GM18873 (cell line): ENCODE measurements at regions not wholly inside any gene's neighbourhood (a gene's known extent, or its start where the extent isn't known, plus 50 kb on each side); places are given as distances from the start of the nearest gene placed in this dataset.

Experiments
- ATAC-seq: cut with Tn5 transposase; IDR thresholded peaks from one replicate; pipeline ENCODE4 v1.9.1; 2021; ENCODE audit warnings: mild to moderate bottlenecking, moderate library complexity, moderate number of reproducible peaks; ENCODE audit not compliant: unreplicated experiment, low FRiP score

DNA sequence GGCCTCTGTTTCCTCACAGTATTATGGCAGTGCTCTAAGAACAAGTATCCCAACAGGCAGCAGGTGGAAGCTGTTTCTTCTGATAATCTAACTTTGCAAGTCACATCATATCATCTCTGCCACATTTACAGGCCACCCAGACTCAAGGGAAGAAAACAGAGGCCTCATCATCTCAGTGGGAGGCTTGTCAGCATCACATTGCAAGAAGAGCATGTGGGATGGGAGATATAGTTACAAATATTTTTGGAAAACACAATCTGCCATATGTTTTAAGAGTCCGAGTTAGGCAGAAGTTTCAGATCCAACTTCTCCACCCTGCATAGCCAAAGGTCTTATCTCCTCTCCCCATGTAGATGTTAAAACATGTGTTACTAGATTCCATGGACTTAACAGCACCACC, 130.4 kb upstream of the PDE1C start:
- no peak for ATAC-seq

DNA sequence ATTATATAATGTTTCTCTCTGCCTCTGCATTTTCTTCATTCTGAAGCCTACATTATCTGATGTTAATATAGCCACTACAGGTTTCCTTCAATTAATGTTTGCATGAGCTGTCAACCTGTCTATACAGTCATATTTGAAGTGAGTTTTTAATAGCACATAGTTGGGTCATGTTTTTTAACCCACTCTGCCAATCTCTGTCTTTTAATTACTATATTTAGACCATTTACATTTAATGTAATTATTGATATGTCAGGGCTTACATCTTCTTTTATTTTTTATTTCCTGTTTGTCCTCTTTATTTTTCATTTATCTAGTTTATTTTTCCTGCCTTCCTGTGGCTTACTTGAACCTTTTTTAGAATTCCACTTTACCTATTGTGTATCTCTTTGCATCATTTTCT, 124.3 kb upstream of the PDE1C start:
- ATAC-seq = no peak

DNA sequence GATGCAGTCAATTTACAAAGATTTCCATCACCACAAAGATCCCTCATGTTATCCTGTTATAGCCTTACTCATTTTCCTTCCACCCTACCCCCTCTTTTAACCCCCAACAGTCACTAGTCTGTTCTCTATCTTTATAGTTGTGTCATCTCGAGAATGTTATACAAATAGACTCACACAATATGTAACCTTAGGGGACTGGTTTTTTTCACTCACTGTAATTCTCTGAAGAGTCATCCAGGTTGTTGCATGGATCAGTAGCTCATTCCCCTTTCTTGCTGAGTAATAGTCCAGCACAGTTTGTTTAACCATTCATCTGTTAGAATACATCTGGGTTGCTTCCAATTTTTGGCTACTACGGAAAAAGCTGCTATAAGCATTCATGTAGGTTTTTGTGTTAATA, 121.1 kb upstream of the PDE1C start:
- ATAC-seq = no peak

DNA sequence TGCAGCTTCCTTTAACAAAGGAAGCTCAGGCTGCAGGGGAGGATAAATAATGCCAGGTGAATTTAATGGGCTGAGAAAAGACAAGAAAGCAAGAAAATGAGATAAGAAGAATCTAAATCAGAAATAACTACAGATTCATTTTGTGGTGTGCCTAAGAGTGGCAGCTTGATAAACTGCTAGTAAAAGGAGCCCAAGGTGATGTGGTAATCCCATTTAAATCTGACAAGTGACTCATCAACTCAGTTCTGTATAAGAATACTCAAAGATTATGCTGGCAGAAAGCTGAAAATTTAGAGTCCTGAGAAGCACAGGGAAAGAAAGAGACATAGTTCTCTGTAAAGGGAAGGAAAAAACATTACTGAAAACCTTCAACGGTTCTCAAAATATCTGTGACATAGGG, 109.4 kb upstream of the PDE1C start:
- ATAC-seq = no peak

DNA sequence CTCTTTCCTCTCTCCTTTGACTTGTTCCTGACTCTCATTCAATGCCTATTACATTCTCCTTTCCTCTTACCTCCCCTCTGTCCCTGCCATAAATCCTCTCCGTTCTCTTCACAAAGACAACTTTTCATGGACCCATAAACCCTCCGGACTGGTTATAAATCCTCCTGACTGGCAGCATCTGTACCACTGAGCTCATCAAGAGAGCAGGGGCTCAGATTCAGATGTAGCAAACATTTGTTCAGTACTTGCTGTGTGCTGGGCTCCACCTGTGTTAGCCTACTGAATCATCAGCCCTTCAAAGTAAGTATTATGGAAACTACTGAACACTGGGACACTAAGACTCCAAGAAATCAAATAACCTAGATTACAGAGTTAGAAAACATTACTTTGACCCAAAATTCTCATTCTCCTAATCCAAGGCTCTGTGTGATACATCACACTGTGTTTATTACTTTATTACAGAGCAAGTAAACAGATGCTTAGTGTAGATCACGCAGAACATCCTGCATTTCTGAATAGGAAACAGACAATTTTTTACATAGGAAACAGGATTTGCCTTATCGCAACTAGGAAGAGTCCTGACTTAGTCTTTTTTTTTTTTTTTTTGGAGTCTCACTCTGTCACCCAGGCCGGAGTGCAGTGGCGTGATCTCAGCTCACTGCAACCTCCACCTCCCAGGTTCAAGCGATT, 108.6 kb upstream of the PDE1C start:
- ATAC-seq = no peak

DNA sequence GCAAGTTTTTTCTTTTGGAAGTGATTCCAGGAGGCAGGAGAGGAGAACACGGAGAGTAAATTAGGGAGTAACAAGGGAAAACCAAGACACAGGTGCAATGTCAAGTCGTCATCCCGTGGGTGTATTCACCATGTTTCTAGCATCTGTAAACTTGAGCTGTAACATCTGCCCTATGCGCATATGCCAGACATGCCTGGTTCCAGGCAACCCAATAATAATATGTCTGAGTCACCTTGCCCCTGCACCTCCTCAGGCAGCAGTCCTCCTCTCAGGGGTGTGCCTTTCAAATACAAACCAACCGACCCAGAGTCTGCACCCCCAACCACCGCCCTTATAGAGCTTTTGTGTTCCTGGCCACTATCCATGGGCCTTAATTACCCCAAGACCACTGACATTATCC, 107.0 kb upstream of the PDE1C start:
- no peak for ATAC-seq

DNA sequence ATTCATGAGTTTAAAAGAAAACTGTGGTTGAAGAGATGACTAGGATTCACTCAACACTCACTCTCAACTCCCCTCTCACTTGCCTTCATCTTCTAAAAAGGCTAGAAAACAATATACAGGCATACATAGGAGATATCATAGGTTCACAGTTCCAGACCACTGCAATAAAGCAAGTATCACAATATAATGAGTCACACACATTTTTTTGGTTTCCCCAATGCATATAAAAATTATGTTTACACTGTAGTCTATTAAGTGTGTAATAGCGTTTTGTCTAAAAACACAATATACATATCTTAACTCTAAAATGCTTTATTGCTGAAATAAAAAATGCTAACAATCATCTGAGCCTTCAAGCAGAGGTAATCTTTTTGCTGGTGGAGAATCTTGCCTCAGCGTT, 104.9 kb upstream of the PDE1C start:
- no peak for ATAC-seq

DNA sequence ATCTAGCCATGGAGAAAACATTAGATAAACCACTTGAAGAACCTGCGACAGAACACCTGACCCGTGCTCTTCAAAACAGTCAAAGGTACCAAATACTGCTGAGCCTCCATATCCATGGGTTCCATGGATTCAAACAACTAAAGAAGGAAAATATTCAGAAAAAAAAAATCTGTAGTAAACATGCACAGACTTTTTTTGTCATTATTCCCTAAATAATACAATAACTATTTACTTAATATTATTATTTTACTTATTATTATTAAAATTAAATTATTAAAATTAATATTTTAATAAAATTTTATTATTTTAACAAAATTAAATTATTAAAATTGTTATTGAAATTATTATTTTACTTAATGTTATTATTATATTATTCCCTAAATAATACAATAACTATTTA, 101.0 kb upstream of the PDE1C start:
- ATAC-seq = no peak

DNA sequence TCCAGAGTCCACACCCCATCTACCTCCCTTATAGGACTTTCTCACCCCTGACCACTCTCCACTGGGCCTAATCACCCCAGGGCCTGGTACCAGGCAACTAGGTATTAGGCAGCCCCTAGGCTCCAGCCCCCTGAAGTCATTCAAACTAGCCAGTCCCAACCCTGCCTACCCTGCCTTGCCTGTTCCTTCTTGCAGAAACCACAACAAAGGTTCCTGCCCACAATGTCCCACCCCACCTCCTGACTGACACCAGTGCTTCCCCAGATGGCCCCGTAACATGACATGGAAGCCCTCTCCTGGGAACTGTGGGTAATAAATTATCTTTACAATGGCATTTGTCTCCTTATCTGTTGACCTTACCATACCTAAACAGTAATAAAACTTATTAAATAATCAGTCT, 100.6 kb upstream of the PDE1C start:
- ATAC-seq = no peak

DNA sequence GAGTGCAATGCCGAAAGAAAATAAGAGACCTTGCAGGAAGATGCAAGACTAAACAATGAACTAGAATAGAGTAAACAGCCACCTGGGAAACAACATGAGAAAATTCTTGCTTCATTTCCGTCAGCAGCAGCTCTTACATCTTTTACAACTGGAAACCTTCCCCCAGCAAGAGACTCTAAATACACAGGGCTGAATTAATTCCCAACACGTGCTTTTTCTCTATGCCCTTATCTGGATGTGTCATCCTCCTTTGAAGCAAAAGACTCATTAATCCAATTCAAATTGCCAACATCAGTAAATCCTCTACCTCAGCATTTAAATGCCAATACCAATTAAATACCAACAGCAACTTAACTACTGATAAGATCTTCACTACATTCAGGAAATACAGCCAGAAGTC, 99.0 kb upstream of the PDE1C start:
- no peak for ATAC-seq

DNA sequence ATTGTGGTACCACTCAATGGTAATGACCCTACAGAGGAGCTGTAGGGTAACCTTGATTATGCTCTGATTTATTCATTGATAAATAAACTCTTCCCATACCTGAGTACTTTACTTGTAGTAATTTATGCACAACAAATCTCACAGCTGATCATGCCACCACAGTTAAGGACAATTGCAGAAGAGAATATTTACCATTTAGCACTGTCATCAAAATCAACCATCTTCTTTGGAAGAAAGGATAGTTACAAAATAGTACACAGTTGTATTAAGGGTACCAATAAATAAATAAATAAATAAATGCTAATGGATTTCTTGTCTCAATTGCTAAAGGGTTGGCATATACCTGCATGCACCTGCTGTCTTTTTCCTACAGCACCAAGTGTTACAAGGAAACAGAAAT, 97.6 kb upstream of the PDE1C start:
- ATAC-seq = no peak

DNA sequence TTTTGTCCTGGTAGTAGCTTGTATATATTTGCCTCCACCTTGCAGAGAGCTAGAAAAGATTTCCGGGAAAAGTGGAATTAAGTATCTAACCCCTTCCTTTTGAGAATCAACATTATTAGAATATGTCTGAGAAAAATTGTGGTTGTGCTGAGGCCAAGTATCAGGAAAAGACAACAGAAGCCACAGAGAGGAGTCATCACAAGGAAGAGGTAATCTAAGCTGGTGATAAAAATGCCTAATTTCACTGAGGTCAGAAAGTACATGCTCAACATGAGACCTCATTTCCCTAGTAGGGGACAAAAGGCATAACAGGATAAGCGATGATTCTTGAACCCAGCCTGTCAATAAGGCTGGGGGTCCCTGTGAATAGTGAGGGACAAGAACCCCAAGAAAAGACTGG, 97.0 kb upstream of the PDE1C start:
- no peak for ATAC-seq

DNA sequence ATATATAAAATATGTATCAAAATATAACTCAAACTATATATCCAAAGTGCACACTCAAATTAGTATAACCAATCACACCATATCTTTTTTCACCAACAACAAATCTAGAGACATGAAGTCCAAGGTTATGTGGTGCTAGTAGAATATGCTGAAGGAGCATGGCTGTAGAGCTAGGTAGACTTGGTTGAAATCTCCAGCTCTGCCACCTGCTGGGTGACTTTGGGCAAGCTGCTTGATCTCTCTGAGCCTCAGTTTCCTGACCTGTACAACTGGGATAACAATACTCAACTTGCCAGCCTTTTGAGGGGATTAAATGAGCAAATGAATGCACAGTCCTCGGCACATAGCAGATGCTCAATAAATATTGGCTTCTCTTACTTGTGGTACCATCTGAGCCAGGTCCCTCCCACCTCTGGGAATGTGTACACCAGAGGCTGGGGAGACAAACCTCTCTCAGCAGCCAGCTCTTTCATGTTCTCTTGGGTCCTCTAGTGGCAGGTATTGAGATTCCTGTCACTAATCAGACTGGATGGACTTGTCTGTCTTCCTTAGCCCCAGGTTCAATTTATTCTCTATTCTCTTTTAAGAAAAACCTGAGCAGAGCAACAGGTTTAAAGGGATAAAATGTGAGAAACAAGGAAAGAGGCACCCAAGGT, 94.3 kb upstream of the PDE1C start:
- ATAC-seq = no peak

DNA sequence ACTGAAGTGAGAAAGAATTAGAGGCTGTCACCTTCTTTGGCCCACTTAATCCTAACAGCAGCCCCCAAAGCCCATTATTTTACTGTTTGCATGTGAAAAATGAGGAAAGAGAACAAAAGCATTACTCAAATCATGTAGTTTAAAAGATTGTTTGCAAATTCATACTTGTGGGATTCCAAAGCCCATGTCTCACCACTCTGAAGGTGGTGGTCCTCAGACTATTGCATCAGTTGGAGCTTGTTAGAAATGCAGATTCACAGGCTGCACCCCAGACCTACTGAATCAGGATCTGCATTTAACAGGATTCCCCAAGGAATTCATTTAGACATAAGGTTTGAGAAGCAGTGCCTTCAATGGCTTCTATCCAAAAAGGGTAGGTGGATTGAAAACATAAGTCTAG, 93.7 kb upstream of the PDE1C start:
- ATAC-seq = no peak

DNA sequence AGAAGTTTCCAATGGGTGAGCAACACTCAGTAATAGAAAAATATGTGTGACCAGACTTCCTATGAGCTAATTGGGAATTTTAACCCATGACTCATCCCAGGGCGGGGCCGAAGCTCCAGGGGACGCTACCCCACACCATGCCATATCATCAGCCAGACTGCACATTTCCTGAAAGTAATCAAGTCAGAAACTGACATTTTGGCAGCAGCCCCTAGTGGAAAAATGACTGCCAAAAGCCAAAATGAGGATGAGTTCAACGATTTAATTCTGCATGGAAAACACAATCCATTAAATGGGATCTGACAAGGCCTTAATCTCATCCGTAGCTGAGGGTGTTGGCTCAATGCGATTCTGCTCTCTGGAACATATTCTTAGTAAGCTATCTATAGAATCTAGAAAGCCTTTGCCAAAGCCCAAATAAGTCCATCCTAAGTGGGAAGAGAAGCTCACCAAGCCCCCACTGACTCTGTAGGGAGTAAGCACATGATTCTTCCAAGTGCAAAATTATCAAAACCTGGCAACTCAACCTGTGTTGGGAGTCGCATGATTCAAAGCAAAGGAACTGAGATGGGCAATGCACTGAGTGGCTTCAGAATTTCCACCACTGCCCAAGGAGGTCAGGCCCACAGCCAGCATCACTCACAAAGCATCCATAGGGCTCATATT, 93.1 kb upstream of the PDE1C start:
- ATAC-seq = no peak

DNA sequence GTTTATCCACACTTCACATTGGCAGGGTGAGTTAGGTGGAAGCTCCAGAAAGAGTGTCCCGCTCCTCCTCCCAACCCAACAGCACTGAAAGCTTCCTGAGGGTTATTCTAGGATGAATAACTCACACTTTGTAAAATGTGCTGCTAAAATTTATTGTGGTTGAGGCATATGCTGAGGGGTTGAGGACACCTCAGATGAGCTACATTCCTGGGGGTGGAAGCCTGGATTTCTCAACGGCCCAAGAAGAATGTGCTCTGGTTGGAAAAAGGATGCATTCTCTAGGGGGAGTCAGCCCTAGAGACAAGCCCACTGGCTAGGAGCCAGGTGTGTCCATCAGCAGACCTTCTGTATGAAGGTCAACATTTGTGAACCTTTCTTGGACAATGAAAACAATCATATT, 91.5 kb upstream of the PDE1C start:
- no peak for ATAC-seq

DNA sequence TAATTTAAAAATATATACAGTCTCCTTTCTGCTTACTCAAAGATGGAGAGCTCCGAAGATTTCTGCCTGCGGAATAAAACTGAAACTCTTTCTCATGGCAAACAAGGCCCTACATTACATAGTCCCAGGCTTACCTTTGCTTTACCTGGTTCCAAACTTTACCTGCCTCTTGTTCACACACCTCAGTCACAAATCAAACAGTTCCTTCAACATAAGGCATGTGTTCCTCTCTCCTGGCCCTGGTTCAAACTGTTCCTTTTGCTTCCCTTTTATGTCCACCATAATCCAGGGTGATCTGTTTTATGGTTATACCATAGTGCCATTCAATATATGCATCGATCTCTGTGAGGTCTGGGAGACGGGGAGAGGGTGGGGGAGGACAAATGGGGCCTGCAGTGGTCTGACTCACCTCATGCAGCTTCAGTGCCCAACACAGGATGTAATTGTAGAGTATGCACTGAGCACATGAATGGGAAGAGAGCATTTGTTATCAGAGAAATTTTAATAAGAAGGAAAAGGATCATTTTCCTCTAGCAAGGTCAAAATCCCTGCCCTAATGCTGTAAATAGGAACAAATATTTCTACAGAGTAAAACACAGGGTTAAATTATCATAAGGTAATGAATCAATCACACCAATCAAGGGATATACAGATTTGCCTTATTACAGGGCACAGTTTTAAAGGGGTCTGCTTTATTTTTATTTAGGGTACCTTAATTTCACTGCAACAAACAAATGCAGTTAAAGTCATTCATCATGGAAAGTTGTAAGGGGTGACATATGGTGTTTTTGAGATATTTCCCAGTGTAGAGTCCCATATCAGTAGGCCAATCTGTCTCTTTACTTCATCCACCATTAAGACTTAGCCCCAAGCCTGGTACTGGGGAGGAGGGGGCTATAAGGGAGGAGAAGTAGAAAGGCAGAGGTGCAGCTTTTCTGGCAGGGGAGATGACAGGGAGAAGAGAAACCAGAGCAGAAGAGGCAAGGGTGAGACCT, 88.8 kb upstream of the PDE1C start:
- no peak for ATAC-seq

DNA sequence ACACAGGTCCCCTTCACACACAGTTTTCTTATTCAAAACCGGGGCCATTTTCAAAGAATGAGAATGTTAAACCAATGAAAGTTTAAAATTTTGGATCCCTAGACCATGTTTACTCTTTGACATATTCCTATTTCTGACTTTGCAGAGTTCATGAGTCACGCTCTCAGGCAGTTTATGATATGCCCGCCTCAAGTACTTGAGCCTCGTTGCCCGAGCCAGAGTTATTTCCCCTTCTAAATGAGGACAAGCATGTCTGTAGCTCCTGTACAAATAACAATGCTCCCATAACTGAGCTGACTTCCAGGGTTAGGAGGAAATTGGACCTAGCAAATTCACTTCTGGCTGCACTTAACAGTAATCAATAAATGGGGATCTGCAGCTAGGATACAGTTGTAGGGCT, 87.9 kb upstream of the PDE1C start:
- no peak for ATAC-seq

DNA sequence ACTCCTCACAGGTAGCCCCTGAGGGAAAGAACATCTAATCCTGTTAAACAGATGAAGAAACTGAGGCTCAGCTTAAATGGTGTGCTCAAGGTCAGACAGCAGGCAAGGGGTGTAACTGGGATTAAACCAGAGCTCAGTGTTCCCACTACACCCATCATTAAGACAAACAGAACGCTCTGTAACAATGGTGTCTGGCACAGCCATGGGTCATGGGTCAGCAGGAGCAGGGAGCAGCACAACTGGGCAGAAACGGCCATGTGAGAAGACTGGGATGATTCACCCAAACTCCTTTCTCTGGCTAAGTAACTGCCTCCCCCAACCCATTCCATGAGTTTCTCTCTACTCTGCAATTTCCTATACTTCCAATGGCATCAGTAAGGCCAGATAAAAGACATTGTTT, 85.5 kb upstream of the PDE1C start:
- no peak for ATAC-seq

DNA sequence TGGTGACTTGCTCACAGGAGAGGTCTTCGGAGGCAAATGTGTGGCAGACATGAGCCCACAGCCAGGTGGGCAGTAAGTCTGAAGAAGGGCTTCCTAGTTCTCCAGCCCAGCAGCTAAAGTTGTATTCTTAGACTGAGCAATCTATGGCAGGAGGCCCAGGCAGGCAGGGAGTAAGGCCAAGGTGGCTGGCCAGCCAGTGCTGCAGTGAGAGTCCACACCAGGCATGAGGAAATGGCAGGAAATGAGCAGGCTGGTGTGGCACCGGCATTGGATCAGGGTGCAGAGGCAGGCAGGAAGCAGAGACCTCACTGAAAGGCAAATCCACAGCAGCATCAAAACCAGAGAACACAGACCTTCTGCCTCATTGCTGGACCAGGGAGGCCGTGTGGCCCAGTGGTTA, 84.6 kb upstream of the PDE1C start:
- ATAC-seq = no peak

DNA sequence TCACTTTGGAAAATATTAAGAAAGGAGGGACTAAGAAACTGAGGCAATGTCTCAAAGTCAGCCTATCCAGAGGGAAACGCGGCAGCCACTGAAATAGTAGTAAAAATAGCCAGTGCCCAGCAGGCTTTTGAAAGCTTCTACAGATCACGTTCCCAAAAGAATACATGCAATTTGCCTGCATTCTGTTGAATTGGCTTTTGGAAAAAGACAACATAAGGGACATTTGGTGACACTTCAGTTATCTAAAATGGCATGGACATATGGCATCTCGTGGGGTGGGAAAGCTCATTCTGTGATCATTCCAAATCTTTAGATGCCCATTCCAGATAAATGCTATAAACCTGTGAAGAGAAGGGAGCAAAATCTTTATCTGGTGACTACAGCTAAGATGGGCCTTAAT, 82.8 kb upstream of the PDE1C start:
- ATAC-seq = no peak
